Body of pancreas (tissue), 4 donors: ENCODE measurements at regions not wholly inside any gene's neighbourhood (a gene's known extent, or its start where the extent isn't known, plus 50 kb on each side); places are given as distances from the start of the nearest gene placed in this dataset.

Source experiments
- CTCF ChIP-seq, 7 experiments: fragments of 450-650 bp in 4 of 7; fragments of 200-600 bp in 3 of 7; sonication (generic) in 3 of 7; IDR thresholded peaks; one replicate each; pipeline ENCODE4 v1.5.1; 2016 to 2019; ENCODE audit warnings: antibody characterized with exemption in 7 of 7
- POLR2A ChIP-seq, 3 donors: fragments of 450-650 bp; IDR thresholded peaks; one replicate each; pipeline ENCODE4 v1.6.1; 2016; ENCODE audit warnings: antibody characterized with exemption in 3 of 3, mild to moderate bottlenecking in 2 of 3

GRCh38 chr3:147132168-147132567, 274.2 kb downstream of the ZIC4 start:
- TF ChIP-seq CTCF (IDR thresholded peaks at IDR 0.05) (no peak), POLR2A (IDR thresholded peaks at IDR 0.05) (no peak)
